HG03108 (cell line): ENCODE measurements at regions not wholly inside any gene's neighbourhood (a gene's known extent, or its start where the extent isn't known, plus 50 kb on each side); places are given as distances from the start of the nearest gene placed in this dataset.

Experiments
- ATAC-seq: cut with Tn5 transposase; IDR thresholded peaks from one replicate; pipeline ENCODE4 v1.9.1; 2021; ENCODE audit warnings: moderate library complexity; ENCODE audit not compliant: unreplicated experiment

DNA sequence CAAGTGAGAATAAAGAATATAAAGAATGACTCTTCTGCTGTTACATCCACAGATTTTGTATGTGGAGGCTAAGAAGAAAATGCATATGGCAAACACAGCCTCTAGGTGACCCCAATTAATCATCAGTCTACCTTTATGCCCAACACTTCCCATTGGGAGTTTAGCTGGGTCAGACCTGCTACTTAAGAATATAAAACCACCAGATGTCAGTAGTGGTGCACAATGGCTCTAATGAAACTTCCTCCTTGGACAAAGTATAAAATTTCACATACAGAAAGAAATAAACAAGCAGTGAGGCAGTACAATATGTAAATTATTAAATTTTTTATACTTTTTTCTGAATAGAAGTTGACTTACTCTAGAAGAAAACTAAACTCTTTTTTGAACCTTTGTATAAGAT, 539.9 kb downstream of the BRINP1 start:
- no peak for ATAC-seq

DNA sequence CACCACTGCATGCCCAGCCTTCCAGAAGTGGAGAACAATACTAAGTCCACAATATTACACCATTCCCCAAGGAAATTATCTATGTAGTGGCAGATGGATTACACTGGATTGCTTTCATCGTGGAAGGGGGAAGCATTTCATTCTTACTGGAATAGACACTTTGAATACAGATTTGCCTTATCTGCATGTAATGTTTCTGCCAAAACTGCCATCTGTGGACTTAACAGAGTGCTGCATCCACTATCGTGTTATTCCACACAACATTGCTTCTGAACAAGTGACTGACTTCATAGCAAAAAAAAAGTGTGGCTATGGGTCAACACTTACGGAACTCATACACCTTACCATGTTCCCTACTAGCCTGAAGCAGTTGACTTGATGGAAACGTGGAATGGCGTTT, 536.9 kb downstream of the BRINP1 start:
- ATAC-seq: no peak

DNA sequence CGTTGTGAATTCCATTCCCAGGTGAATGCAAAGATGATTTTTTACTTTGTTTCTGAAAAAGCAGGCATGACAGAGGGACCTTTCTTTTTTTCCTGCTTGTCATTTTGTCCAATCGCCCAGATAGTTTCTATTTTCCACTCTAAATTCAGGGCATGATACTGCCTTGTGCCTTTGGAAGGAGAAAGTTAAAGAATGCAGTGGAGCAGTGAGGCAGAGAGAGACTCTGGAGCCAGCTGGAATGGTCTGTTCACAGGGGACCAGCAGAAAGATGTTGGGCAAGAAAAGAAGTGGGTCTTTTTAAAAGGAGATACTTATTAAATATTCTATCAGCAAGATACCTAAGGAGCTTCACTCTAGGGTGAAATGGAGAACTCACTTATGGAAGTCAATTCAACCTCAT, 532.3 kb downstream of the BRINP1 start:
- ATAC-seq: no peak

GRCh38 chr9:118871531-118871930, 497.7 kb downstream of the BRINP1 start:
- no peak for ATAC-seq

- ATAC-seq: no peak
Observed at GRCh38 chr9:118882684-118883083, 486.6 kb downstream of the BRINP1 start.

DNA sequence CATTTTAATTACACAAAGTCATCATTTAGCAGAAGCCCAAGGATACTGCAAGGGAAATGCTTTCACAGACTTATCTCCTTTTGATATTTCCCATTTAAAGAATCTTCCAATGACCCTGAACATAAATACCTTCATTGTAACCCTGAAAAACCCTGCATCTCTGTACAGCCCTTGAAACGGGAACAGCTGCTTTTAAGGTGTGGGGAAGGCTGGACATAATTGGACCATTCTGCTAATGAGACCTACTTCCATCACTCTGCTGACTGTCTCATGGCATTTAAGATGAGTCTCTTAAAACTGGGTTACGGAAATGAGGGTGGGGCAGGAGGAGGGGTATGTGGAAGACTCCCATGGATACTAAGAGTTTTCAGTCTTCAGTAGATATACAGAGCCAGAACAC, 485.8 kb downstream of the BRINP1 start:
- no peak for ATAC-seq

DNA sequence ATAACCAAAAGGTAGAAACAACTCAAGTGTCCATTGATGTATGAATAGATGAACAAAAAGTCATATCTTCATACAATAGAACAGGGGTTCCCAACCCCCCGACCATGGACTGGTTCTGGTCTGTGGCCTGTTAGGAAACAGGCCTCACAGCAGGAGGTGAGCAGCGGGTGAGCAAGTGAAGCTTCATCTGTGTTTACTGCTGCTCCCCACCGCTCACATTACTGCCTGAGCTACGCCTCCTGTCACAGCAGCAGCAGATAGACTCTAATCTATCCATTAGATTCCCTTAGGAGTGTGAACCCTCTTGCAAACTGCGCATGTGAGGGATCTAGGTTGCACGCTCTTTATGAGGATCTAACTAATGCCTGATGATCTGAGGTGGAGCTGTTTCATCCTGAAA, 478.0 kb downstream of the BRINP1 start:
- ATAC-seq: no peak

GRCh38 chr9:118896324-118897000, 472.8 kb downstream of the BRINP1 start:
- ATAC-seq: no peak

DNA sequence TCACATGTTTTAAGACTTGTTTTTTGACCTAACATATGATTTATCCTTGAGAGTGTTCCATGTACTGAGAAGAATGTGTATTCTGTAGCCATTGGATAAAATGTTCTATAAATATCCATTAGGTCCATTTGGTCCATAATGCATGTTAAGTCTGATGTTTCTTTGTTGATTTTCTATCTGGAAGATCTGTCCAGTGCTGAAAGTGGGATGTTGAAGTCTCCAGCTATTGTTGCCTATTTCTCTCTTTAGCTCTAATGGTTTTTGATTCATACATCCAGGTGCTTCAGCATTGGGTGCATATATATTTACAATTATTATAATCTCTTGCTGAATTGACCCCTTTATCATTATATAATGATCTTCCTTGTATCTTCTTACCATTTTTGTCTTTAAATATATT, 451.1 kb downstream of the BRINP1 start:
- no peak for ATAC-seq

DNA sequence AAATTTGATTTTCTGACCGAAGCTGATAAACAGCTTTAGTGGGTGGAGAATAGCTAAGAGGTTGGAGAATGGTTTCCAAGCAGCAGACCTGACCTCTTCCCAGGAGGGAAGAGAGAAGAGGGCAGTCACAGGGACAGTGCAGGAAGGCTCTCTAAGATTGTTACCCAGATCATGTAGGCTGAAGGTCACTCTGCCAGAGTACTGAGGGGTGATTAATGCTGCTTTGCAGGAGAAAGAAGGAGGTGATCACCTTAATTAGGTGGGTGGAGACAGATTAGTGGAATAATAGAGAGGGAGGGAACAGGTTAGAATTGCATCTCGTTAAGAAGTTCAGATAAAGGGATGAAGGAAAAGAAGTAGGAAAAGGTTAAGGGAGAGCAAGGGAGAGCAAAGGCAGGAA, 440.5 kb downstream of the BRINP1 start:
- ATAC-seq: no peak

- no peak for ATAC-seq
Observed at GRCh38 chr9:118929287-118929686, 439.9 kb downstream of the BRINP1 start.

- no peak for ATAC-seq
Observed at GRCh38 chr9:118931941-118932340, 437.3 kb downstream of the BRINP1 start.

GRCh38 chr9:118938581-118938980, 430.7 kb downstream of the BRINP1 start:
- ATAC-seq: no peak

GRCh38 chr9:118940473-118940872, 428.8 kb downstream of the BRINP1 start:
- no peak for ATAC-seq

DNA sequence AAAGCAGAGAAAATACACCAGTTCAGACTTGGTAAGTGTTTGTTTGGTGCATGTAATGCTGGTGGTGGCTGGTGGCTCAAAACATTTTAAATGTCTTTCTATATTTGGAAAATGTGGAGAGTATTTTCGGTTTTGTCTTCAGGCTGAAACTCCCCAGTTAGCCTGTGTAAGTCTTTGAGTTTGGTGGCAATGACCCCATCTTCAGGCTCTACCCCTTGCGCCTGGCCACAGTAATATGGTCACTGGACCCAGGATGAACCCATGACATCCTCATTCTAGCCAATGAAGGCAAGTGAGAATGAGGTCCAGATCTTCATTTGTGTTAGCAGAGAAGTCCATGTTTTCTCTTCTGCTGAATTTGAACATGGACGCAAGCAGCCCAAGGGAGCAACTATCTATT, 422.6 kb downstream of the BRINP1 start:
- no peak for ATAC-seq

DNA sequence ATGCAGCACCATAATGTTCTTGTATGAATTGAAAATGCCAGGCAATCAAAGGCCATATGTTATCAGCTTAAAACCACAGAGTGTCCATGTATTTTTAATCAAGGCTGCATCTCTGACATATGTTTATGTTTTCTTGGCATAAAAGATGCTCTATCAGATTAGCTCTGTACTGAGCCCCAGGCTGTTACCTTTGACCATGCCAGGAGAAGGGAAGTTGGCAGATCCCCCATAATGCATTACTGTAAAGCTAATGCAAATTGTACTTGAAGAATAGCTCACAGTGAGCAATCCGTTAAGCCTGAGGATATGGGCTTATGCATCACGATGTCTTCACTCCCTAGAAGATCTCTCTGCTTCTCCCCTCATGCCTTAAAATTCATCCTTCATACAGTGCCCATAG, 414.4 kb downstream of the BRINP1 start:
- ATAC-seq: no peak

DNA sequence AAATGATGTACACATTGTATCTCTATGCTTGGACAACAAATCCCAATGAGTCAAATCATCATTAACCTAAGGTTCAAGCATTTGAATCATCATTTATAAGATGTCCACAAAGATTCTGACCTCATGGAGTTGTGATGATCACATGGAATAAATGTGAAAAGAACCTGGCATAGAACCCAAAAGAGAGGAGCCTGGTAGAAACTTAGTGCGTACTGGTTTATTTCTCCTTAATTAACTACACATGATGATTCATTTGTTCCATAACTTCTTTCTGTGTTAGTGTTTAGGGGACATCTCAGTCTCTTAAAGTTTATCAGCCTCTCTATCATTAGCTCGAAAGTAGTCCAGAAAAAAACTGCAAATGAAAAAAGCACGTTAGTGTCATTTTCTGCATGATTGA, 411.6 kb downstream of the BRINP1 start:
- no peak for ATAC-seq

GRCh38 chr9:118959366-118959765, 409.9 kb downstream of the BRINP1 start:
- ATAC-seq: no peak

DNA sequence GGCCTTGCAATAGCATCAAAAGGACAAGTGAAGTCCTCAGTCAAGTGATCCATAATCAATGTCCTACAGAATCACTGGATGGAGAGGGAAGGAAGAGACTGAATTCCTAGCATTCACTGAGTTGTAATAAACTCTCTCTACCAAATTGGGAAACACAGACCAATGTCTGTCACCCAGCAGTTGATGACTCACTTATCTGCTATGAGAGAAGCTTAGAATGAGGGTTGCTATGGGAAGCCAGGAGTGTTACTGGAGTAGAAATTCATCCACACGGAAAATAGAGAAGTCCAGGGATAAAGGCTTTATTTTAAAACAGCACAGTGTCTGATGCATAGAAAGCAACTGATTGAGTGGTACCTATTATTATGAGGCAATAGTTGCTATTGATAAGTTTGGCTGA, 407.4 kb downstream of the BRINP1 start:
- ATAC-seq: no peak

GRCh38 chr9:118962426-118962825, 406.8 kb downstream of the BRINP1 start:
- ATAC-seq: no peak

DNA sequence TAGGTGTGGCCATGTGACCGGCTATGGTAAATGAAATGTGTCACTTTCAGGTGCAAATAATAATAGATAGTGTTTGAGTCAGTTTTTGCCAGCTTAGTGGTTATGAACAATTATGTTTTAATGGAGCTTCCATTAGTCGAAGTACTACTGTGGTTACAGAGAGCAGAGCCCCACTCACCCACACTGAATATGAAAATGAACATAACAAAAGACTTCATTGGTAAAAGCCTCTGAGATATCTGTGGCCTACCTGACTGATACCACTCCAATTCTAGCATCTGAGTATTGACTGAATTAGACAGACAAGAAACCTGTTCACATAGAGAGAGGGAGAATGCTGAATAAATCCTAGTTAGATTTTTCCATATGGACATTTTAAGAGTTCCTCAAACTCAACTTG, 405.6 kb downstream of the BRINP1 start:
- no peak for ATAC-seq

DNA sequence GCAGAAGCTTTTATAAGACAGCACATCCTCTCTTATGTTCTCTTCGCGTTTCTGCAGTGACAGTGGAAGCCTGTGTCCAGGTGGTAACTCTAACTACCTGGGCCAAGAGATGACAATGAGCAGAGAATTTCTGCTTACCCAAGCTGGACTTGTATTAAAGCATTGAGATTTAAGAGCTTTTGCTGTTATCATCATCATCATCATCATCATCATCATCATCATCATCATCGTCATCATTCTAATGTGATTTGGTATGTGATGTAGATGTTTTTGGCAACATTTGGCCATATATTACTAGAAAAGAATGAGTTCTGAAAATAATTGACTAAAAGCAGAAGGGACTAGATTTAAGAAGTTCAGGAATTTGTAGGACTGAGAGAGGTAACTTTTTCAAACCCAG, 401.3 kb downstream of the BRINP1 start:
- ATAC-seq: no peak

DNA sequence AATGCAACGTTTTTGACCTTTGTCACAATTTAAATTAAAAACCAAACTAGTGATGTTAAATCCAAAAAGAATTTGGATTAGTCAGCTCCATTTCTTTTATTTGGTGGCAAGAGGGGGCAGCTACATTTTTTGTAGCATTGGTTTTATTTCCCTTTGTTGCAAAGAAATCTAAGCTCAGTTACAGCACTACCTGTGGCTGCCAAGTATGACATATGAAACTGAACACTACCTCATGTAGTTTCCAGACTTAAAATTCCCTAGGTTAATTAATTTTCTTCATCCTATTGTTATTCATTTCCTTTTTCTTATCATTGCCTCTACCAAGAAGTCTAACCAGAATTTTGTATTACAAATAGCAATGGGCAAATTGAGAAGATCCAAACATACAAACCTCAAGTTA, 393.5 kb downstream of the BRINP1 start:
- no peak for ATAC-seq
